ENCODE measurements at regions not wholly inside any gene's neighbourhood (a gene's known extent, or its start where the extent isn't known, plus 50 kb on each side); places are given as distances from the start of the nearest gene placed in this dataset.
"Not testable (repeated sequence)": the region's sequence is repeated elsewhere in the genome, so short reads cannot be mapped to it uniquely, and the experiment has no call there.

- DNase-seq (ENCODE audit: low spot score): no peak
Measured at GRCh38 chr10:78596556-78596955, 472.2 kb upstream of the ZMIZ1 start.

DNA sequence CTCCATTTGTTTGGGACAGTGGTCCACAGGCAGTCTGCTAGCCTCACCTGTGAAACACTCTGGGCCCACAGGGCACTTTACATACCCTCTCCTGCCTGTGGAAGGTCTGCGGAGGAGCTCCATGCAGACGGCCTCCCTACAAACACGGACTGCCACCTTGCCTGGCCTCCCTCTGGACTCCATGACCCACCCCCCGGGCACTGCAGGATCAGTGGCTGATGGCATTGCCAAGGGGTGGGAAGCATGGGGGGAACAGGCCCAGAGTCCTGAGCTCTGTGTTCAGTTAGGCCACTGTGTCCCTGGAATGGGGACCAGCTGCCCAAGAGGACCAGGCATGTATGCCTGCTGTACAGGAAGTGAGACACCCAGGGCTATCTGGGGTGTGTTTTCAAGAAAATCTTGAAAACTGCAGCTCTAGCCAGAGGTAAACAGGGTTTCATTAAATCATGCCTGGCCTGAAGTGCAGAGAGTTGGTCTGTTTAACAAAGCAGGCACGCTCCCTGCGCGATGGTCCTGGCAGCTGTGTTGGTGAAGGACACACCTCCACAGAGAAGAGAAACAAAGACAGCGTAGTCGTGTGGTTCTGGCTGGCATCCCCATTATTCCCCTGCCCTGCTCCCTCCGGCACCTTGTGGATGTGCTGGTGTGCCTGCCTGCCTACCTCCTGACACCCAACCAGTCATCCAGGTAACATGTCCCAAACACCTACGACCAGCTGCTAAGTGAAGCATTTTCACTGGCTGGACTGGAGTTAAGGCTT lies 470.8 kb upstream of the ZMIZ1 start:
- no peak for DNase-seq (ENCODE audit: low spot score)

DNA sequence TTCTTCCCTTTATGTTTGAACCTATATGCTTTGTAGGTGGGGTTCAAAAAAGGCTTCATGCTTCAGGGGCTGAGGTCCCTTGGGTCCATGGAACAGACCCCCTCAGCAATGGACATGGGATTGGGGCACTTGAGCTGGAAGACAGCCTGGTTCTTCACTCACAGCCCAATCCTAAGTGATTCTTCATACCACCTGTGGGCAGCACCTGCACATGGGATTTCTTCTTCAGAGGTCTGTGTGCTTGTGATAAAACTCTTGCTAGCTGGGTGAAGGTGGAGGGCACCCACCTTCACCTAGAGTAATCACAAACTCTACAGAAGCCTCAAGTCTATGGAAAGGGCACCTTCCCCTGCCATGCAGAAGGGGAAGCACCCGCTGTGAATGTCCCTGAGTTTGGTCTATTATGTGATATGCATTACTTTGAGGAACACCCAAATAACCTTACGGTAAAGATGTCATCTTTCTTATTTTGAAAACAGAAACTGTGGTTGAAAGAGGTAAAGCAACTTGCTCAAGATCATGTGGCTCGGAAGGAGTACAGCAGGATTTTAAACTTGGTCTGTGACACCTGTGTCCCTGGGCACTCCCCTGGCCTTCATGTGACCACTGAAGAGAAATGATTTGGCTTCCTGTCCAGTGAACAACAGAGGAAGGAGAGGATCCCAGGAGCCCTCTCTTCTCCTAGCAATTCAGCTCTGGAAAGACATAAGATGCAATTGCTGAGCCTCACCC lies 469.5 kb upstream of the ZMIZ1 start:
- no peak for DNase-seq (ENCODE audit: low spot score)

GRCh38 chr10:78600121-78600665 lies 468.6 kb upstream of the ZMIZ1 start:
- DNase-seq (ENCODE audit: low spot score): no peak

GRCh38 chr10:78600740-78601139 lies 468.0 kb upstream of the ZMIZ1 start:
- DNase-seq (ENCODE audit: low spot score): no peak

DNA sequence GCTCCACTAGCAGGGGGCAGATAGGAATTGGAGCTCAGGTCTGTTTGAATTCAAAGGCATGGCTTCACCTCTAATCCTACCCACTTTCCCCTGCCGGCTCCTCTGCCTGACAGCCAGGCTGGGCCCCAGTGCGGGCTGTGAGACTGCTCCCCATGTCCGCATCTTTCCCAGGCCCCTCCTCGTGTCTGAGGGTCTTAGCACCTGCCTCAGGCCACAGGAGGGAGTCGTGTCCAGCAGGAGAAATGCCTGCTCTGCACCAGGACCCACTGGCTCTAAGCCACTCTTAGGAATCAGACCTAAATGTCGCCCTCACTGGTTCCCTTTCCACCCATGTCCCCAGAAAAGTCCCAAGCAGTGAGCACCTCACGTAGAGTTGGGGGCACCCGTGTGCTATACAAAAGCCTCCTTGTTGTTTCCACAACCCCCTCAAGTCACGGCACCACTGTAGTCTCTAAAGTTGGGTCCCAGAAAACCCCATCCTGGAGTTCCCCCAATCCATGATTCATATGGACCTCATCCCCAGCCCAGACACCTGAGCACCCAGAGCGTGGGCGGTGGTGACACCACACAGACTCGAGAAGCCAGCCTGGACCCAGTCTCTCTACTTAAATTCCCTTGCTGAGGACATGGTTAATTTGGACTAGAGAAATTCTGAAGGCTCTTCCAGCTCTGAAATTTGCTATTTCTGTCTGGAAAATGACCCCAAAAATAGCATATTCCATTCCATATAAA lies 466.4 kb upstream of the ZMIZ1 start:
- no peak for DNase-seq (ENCODE audit: low spot score)

- no peak for DNase-seq (ENCODE audit: low spot score)
Measured at GRCh38 chr10:78604286-78604685, 464.5 kb upstream of the ZMIZ1 start.

DNA sequence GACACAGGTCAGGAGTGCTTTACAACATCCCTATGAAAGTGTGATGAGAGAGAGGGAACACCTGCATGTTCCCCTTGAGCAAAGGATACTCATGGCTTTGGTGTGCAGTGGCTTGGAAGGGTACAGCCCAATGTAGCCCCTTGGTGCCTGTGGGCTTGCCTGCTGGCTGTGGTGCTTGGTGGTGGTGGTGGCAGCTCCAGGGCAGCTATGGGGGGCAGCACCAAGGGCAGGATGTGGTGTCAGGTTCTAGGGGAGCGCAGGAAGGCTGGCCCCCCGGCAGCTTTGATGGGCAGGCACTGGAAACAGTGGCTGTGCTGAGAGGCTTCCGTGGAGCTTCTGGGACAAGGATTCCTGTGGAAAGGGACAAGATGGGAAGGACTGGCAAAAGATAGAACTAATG lies 464.0 kb upstream of the ZMIZ1 start:
- no peak for DNase-seq (ENCODE audit: low spot score)

DNA sequence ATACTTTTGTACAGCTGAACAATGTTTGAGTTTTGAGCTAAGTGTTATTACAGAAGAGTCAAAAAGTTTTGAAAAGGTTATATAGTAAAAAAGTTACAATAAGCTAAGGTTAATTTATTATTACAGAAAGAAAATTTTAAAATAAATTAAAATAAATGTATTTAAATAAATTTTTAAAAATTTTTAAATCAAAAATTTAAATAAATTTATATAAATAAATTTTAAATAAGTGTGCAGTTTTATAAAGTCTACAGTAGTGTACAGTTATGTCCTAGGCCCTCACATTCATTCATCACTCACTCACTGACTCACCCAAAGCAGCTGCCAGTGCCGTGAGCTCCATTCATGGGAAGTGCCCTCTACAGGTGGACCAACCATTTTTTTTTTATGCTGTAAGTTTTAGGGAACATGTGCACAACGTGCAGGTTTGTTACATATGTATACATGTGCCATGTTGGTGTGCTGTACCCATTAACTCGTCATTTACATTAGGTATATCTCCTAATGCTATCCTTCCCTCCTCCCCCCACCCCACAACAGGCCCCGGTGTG lies 462.9 kb upstream of the ZMIZ1 start:
- no peak for DNase-seq (ENCODE audit: low spot score)

DNA sequence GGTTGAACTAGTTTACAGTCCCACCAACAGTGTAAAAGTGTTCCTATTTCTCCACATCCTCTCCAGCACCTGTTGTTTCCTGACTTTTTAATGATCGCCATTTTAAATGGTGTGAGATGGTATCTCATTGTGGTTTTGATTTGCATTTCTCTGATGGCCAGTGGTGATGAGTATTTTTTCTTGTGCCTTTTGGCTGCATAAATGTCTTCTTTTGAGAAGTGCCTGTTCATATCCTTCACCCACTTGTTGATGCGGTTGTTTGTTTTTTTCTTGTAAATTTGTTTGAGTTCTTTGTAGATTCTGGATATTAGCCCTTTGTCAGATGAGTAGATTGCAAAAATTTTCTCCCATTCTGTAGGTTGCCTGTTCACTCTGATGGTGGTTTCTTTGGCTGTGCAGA lies 462.0 kb upstream of the ZMIZ1 start:
- DNase-seq (ENCODE audit: low spot score): not testable (repeated sequence)

GRCh38 chr10:78609976-78610375 lies 458.8 kb upstream of the ZMIZ1 start:
- DNase-seq (ENCODE audit: low spot score): no peak

DNA sequence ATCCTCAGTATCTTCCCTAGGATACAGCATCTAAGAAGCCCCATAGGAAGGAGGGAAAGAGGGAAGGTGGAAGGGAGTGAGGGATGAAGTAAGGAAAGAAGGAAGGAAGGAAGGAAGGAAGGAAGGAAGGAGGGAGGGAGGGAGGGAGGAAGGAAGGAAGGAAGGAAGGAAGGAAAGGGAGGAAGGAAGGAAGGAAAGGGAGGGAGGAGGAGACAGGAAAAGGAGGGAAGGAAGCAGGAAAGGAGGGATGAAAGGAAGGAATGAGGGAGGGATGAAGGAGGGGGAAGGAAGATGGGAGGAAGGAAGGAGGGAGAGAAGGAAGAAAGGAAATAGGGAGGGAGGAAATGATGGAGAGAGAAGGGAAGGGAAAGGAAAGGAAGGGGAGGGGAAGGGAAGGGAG lies 455.6 kb upstream of the ZMIZ1 start:
- no peak for DNase-seq (ENCODE audit: low spot score)

GRCh38 chr10:78614267-78614666 lies 454.5 kb upstream of the ZMIZ1 start:
- DNase-seq (ENCODE audit: low spot score): no peak

DNA sequence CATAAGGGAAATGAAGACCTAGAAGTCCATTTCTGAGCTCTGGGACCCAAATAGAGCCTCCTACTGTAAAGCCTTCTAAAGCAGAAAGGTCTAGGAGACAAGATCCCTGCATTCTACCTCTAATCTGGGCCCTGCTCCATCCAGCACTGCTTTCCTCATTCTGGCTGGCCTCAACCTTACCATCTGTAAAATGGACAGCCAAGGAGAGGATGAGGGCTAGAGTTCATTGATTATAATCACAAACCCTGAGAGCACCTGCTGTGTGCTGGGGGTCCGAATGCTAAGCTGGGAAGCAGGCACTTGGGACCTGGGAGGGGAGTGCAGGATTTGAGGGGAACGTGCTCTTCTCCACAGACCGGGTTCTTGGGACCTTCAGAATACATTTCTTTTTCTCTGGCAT lies 454.0 kb upstream of the ZMIZ1 start:
- no peak for DNase-seq (ENCODE audit: low spot score)

DNA sequence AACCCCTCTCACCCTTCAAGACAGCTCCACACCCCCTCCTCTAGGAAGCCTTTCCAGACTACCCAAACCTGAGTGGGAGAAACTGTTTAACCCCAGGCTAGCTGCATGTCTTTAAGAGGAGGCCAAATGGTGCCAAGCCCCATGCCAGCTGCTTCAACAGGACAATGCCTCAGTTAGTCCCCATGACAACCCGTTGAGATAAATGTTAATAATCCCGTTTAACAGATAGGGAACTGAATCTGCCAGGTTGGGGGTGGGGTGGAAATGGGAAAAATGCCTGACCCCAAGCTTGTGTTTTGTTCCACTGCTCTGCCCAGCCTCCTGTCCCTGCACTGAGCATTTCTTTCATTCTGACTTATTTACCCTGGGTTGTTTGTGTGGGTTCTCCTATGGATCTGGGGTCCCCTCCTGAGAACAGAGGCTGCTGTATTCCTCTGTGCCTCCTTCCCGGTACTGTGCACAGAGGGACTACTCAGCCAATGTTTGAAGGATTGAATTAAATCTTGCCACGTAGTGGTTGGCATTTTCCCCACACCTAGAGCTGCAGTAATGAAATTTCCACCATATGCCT lies 452.6 kb upstream of the ZMIZ1 start:
- no peak for DNase-seq (ENCODE audit: low spot score)

DNA sequence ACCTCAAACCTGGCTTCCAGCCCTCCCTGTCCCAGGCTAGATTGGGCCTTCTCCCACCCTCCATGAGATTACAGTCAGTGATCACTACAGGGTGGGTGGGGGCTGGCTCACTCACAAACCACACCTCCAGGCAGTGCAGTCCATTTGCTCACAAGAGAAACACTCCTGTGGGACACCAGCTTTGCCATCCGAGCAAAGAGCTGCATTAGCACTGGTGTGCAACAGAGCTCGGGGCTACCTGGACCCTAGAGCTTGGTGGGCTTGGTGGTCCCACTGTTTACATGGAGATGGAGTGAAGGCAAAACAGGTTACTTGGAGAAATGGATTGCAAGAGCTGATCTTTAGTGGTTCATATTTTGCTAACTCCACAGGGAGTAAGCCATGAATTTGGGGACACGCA lies 451.7 kb upstream of the ZMIZ1 start:
- no peak for DNase-seq (ENCODE audit: low spot score)

GRCh38 chr10:78617631-78618030 lies 451.1 kb upstream of the ZMIZ1 start:
- no peak for DNase-seq (ENCODE audit: low spot score)

DNA sequence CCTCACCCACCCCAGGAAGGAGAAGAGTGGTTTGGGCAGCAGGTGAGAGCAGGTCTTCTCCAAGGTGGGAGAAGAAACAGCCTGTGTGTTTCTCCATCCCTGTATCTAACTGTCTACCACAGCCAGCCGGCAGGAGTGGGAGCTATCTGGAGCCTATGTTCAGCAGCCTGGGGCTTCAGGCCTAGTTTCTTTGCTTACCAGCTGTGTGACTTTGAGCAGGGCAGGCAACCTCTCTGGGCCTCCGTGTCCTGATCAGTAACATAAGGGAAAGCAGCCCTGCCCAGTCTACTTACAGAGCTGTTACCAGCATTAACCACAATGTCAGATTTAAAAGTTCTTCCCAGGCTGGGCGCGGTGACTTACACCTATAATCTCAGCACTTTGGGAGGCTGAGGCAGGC lies 450.7 kb upstream of the ZMIZ1 start:
- no peak for DNase-seq (ENCODE audit: low spot score)

DNA sequence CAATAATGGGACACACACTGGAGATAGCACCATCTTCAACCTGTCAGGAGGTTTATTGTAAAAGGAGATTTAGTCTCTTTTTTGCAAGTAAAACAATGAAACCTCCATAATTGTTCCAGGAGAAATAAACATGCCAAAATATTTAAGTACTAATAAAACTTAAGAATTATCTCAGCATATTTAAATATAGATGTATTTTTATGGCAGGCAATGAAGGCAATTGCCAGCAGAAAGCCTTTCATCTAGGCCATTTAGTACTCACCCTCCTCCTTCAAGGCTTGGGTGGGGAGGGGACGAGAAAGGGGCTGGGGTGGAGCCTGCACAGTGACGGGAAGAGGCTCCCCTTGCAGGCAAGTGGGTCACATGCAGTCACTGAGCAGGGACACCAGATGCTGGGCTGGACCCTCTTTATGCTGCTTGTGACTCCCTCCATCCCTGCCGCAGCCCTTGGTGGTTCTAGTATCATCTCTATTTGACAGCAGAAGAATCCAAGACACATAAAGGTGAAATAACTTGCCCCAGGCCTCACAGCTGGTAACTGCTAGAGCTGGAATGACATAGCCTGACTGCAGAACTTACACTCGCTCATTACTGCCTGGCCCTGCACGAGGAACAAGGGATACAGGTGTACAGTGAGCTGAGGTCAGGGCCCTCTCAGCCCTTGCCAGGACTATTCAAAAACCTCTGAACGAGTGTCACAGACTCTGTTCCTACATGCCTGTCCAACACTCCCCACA lies 449.5 kb upstream of the ZMIZ1 start:
- DNase-seq (ENCODE audit: low spot score): no peak

- no peak for DNase-seq (ENCODE audit: low spot score)
Measured at GRCh38 chr10:78619896-78620295, 448.9 kb upstream of the ZMIZ1 start.
